Pancreas (tissue), 10 donors: ENCODE measurements at regions not wholly inside any gene's neighbourhood (a gene's known extent, or its start where the extent isn't known, plus 50 kb on each side); places are given as distances from the start of the nearest gene placed in this dataset.

Experiments
- ATAC-seq, 4 donors: fragments of 200-7000 bp; cut with Tn5 transposase; one replicate each; pipeline versions ENCODE4 v1.8.0 to v1.9.1; 2020; ENCODE audit warnings: mild to moderate bottlenecking in 4 of 4, moderate library complexity in 4 of 4
- DNase-seq, 6 donors: peaks; one replicate each; pipeline ENCODE4 v3.0.0-alpha.2; 2020
- FAIRE-seq: peaks from 2 replicates; lab custom pipeline; 2012; peaks lifted over from hg19 to GRCh38; lab: Jason Lieb, UNC
- H3K27ac ChIP-seq, 4 donors: fragments of 200-600 bp; sonication (generic); 1 replicate in 3 of 4; 2 replicates in 1 of 4; pipeline versions ENCODE4 v1.5.0 to v1.8.0; 2020
- H3K27me3 ChIP-seq, 4 donors: fragments of 200-600 bp; one replicate each; pipeline ENCODE4 v1.8.0; 2021
- H3K36me3 ChIP-seq, 3 donors: fragments of 200-600 bp; sonication (generic) in 1 of 3; one replicate each; pipeline versions ENCODE4 v1.5.0 to v1.8.0; 2020 to 2021
- H3K4me1 ChIP-seq, 3 donors: fragments of 200-600 bp; one replicate each; pipeline ENCODE4 v1.8.0; 2021
- H3K4me3 ChIP-seq, 4 donors: fragments of 200-600 bp; sonication (generic) in 2 of 4; one replicate each; pipeline versions ENCODE4 v1.5.0 to v1.8.0; 2020 to 2021
- H3K9me3 ChIP-seq, 4 donors: fragments of 200-600 bp; one replicate each; pipeline ENCODE4 v1.8.0; 2021
- CTCF ChIP-seq, 4 donors: fragments of 200-600 bp; sonication (generic) in 3 of 4; IDR thresholded peaks; one replicate each; pipeline versions ENCODE4 v1.5.0 to v1.8.0; 2021; ENCODE audit warnings: antibody characterized with exemption in 4 of 4
- WGBS, 2 donors: extraction: QIAGEN DNeasy Blood & Tissue Kit; methylation state at CpG; one replicate each; pipeline ENCODE4 v1.1.7; 2013; 5-methylcytosine and 5-hydroxymethylcytosine counted together
- intact Hi-C, 3 donors: fragments of 100-400 bp; cut with DNase I; formaldehyde crosslinking; loops; one replicate each; pipeline versions ENCODE4 v1.11.1 to v1.14.2; 2022
- donor health status: healthy with polysubstance abuse.
- donor health status: DM: no; HTN: no; CAD: no; lungs with moderate emphysema.
- donor health status: DM: no; HTN: no; CAD: no.
- donor health status: control.
- donor health status: control.
- donor health status: Bipolar disorder and iron deficiency.
- donor health status: DM: yes; HTN: yes; CAD: no.
- donor health status: DM: no; HTN: no; CAD: no.
- donor health status: DM: no; HTN: no; CAD: no.
- donor health status: DM: yes; HTN: yes; CAD: no.

DNA sequence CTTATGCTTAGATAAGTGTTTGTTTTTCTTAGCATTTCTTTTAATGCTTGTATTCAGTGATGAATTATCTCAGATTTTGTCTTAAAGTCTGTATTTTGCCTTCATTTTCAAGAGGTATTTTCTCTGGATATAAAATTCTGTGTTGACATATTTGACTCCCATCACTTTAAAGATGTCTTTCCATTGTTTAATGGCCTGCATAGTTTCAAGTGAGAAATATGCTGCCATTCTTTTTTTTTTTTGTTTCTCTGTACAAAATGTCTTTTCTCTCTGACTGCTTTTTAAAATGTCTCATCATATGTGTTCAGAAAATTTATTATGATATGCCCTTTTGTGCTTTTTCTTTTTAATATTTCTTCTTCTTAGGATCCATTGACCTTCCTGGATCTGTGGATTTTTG is 578.0 kb upstream of the NOX3 start:
- Histone ChIP-seq H3K4me1 (no peaks in the 10 kb centered on the region), H3K27me3 (no peaks in the 10 kb centered on the region), H3K9me3 (no peaks in the 10 kb centered on the region), H3K36me3 (no peaks in the 10 kb centered on the region), H3K4me3 (no peak overlapping the region), H3K27ac (no peak overlapping the region)
- no peak for FAIRE-seq
- DNase-seq = no peak
- no peak for TF ChIP-seq CTCF (IDR thresholded peaks at IDR 0.05)
- no peak for ATAC-seq
- intact Hi-C loops = no loop called here

DNA sequence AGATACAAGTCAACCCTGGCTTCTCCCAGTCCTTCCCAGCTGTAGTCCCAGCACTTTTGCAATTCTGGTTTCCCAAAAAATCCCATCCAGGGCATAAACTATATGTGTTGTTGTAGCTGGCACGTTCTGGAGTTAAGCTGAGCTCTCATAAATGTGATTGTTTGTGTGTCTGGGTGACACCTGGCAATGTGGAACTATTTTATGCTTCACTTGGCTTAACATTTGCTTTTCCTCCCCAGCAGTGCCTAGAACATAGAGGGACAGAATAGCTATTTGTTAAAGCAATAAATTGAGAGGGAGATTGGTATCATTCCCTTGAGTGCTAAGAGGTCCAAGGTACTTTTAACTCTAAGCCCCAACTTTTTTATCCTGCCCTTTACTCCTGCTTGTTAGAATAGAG is 575.9 kb upstream of the NOX3 start:
- ATAC-seq (no peak), DNase-seq (no peak), FAIRE-seq (no peak)
- WGBS, 2 donors = 32 to 39% methylated on average over 1 of the region's 1 CpG
- Histone ChIP-seq H3K4me3 (no peak overlapping the region), H3K9me3 (no peaks in the 10 kb centered on the region), H3K36me3 (no peaks in the 10 kb centered on the region), H3K4me1 (no peaks in the 10 kb centered on the region), H3K27ac (no peak overlapping the region), H3K27me3 (no peaks in the 10 kb centered on the region)
- intact Hi-C loops = no loop called here
- no peak for TF ChIP-seq CTCF (IDR thresholded peaks at IDR 0.05)

DNA sequence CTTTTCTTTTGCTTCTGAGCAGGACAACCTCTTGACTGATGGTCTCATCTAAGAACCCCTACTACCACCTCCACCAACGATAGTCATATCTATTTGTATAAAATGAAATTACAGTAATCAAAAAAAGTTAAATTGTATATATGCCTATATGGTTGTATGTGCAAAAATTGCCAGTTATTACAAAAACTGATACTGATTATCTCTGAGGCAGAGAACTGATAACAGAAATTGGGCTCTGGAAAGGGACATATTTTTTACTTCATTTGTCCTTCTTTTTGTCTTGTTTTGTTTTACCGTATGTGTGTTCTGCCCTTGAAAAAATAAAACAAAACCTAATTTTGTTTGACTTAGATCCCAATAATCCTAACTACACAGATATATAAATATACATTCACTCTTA is 574.4 kb upstream of the NOX3 start:
- no peak for TF ChIP-seq CTCF (IDR thresholded peaks at IDR 0.05)
- Histone ChIP-seq H3K27ac (no peak overlapping the region), H3K4me3 (no peak overlapping the region), H3K4me1 (no peaks in the 10 kb centered on the region), H3K27me3 (no peaks in the 10 kb centered on the region), H3K36me3 (no peaks in the 10 kb centered on the region), H3K9me3 (no peaks in the 10 kb centered on the region)
- DNase-seq (no peak), ATAC-seq (no peak), FAIRE-seq (no peak)
- intact Hi-C loops = no loop called here
- 64 to 72% methylated on average over 2 of the region's 2 CpGs for WGBS, 2 donors

DNA sequence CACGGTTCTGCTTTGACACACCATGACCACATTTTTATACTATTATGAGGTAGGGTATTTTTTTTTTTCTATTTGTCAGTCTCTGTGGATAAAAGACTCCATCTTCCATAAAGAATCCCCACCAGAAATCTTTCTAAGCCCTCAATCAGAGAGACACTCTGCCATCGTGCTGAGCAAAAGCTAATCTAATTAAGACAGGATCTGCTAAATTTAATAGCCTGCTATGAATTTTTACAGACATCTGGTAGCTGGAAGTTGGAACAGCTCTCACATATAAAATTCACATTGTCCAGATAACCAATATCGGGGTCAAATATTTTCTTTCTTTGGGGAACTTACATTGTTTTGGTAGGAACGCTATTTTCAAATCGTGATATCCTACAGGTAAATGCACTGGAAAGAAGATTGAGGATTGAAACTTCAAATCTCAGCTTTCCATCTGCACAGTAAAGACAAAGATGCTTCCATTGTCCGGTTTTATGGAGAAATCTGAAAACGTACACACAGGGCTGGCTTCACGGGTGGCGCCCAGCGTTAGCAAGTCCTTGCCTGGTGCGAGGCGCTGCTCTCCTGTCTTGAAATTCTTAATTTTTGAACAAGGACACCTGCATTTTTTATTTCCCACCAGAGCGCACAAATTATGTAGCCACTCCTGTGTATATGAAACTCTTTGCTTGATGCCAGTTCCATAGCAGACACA is 573.8 kb upstream of the NOX3 start:
- no peak for ATAC-seq
- 79 to 88% methylated on average over 13 of the region's 13 CpGs for WGBS, 2 donors
- Histone ChIP-seq H3K36me3 (no peaks in the 10 kb centered on the region), H3K4me1 (no peaks in the 10 kb centered on the region), H3K9me3 (no peaks in the 10 kb centered on the region), H3K27ac (no peak overlapping the region), H3K27me3 (no peaks in the 10 kb centered on the region), H3K4me3 (no peak overlapping the region)
- no peak for DNase-seq
- intact Hi-C loops = no loop called here
- TF ChIP-seq CTCF (IDR thresholded peaks at IDR 0.05) = no peak
- no peak for FAIRE-seq

DNA sequence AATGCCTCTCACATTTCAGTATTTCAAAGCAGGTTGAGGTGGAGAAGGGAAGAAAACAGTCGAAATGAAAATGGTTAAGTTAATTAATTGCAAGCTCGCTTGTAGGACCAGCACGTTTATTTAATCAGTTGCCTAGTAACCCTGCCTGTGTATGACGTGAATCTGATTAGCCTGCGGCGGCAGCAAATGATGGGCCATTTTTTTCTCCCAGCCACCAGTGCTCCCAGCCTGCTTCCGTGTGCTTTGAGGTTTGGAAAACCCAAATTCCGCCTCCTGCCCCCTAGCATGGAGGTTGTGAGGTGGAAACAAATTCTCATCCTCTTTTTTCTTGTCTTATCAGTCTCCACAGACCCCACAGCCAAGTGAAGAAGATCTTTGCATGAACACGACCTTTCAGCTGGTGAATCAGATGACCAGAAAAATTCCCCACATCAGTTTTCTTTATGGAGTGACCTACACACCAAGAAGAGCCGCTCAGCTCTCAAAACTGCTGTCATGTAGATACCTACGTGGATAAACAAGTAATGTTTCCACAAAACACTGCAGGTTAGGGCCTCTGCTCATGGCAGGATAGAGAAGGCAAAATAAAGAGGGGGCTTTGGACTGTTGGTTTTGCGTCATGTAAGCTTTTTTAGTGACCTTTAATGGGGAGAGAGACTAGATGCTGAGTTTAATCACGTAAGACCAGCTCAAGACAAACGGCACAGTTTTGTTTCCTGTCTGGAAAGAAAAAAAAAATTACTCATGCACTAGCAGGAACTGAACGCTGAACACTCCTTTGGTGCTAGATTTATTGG is 572.9 kb upstream of the NOX3 start:
- no peaks in the 10 kb centered on the region for H3K4me1 ChIP-seq
- H3K27me3 ChIP-seq = no peaks in the 10 kb centered on the region
- intact Hi-C loops = no loop called here
- no peaks in the 10 kb centered on the region for H3K36me3 ChIP-seq
- no peak for DNase-seq
- FAIRE-seq = no peak
- H3K27ac ChIP-seq = no peak overlapping the region
- WGBS, 2 donors = 30 to 37% methylated on average over 15 of the region's 15 CpGs
- no peak for TF ChIP-seq CTCF (IDR thresholded peaks at IDR 0.05)
- H3K4me3 ChIP-seq = no peak overlapping the region
- peak in 2 of 4 donors; percentile 55 to 75 for ATAC-seq
- no peaks in the 10 kb centered on the region for H3K9me3 ChIP-seq
